ENCODE measurements at regions not wholly inside any gene's neighbourhood (a gene's known extent, or its start where the extent isn't known, plus 50 kb on each side); places are given as distances from the start of the nearest gene placed in this dataset.
A peak's percentile ranks its signal among the peaks of the same experiment; 100 is the strongest.

DNA sequence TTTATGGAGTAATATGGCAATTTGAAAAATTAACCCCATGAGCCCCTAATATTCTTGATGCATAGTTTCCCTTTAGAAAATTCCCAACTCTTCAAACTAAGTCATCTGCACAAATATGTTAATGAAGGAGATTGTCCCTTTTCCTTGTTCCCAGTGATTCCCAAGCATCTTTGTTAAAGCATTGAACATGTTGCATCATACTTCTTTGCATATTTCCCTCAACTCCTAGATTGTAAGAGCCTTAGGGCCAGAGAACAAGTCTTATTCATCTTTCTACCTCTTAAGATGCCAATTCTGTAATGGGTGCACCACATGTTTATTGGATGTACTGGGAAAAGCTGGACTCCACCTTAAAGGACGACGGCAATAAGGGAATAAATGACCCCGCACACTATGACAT lies 223.4 kb downstream of the PLK2 start:
- DNase-seq (ENCODE audit: low read depth in 1 of 2, low spot score in 2 of 2) (no peak), FAIRE-seq (no peak)
- no peak overlapping the region for H3K27ac ChIP-seq (ENCODE audit: low read depth, low read length)
- ChIA-PET CTCF (ENCODE audit: partially characterized antibody) (no interaction called here), POLR2A (ENCODE audit: partially characterized antibody) (no interaction called here)
- H2AK5ac ChIP-seq (ENCODE audit: low read depth, low read length) = no peak overlapping the region
- no peaks in the 10 kb centered on the region for H3K9me3 ChIP-seq (ENCODE audit: insufficient read depth in 2 of 2, low read depth in 1 of 2, low read length in 1 of 2)
- H3K14ac ChIP-seq (ENCODE audit: insufficient read length) = no peak overlapping the region
- no peak overlapping the region for H3K56ac ChIP-seq (replicated peaks; ENCODE audit: insufficient read length, low read depth, low read length)
- 95% methylated on average over 3 of the region's 3 CpGs; no CpG with 5 or more reads in 1 of the 2 experiments for WGBS, 2 experiments (ENCODE audit: extremely low coverage in 1 of 2, insufficient coverage in 1 of 2, insufficient read length in 1 of 2, insufficient replicate concordance in 2 of 2, low coverage in 1 of 2, low lambda C conversion rate in 2 of 2, missing lambda C conversion rate in 1 of 2)
- H2AFZ ChIP-seq (ENCODE audit: low read length) = no peak overlapping the region
- H3K79me2 ChIP-seq (ENCODE audit: control insufficient read depth in 1 of 2, insufficient read depth in 2 of 2, low read length in 2 of 2) = no peaks in the 10 kb centered on the region
- H3K18ac ChIP-seq (ENCODE audit: extremely low read depth, low read length) = no peak overlapping the region
- H3K4me2 ChIP-seq (ENCODE audit: insufficient read depth in 1 of 2, low read depth in 2 of 2, low read length in 2 of 2) = no peak overlapping the region
- no peaks in the 10 kb centered on the region for H3K79me1 ChIP-seq (ENCODE audit: low read depth, low read length)
- H2BK120ac ChIP-seq (replicated peaks; ENCODE audit: low read depth, low read length) = no peak overlapping the region
- H3K4me3 ChIP-seq (ENCODE audit: extremely low read depth in 1 of 4, insufficient read depth in 2 of 4, low read depth in 3 of 4, low read length in 4 of 4) = no peak overlapping the region
- TF ChIP-seq CEBPB (IDR thresholded peaks at IDR 0.05; ENCODE audit: low read depth, low read length) (peak; percentile 53), GTF2F1 (IDR thresholded peaks at IDR 0.05; ENCODE audit: borderline replicate concordance, low read depth, low read length) (no peak)
- no peak overlapping the region for H2BK12ac ChIP-seq (ENCODE audit: low read depth, low read length)
- H4K20me1 ChIP-seq (replicated peaks in 1 of 2; ENCODE audit: control insufficient read depth in 1 of 2, insufficient read depth in 2 of 2, low read length in 2 of 2) = no peaks in the 10 kb centered on the region
- H3K27me3 ChIP-seq (replicated peaks in 1 of 4; ENCODE audit: control insufficient read depth in 3 of 4, extremely low read depth in 1 of 4, insufficient read depth in 3 of 4, low read length in 3 of 4) = no peaks in the 10 kb centered on the region
- no peaks in the 10 kb centered on the region for H3K23me2 ChIP-seq (ENCODE audit: low read depth, low read length)
- no peak overlapping the region for H3K9ac ChIP-seq (replicated peaks in 1 of 4; ENCODE audit: extremely low read depth in 1 of 4, low read depth in 3 of 4, low read length in 3 of 4)
- no peak overlapping the region for H2BK5ac ChIP-seq (ENCODE audit: low read depth, low read length)
- H4K8ac ChIP-seq (ENCODE audit: extremely low read depth, insufficient read depth, low read length) = no peak overlapping the region
- H3K4me1 ChIP-seq (replicated peaks in 1 of 4; ENCODE audit: control insufficient read depth in 3 of 4, insufficient read depth in 4 of 4, low read length in 3 of 4) = no peaks in the 10 kb centered on the region
- H3K4ac ChIP-seq (replicated peaks; ENCODE audit: insufficient read length, low read depth, low read length) = no peak overlapping the region
- no peak overlapping the region for H2BK15ac ChIP-seq (ENCODE audit: low read length)
- no peak overlapping the region for H4K5ac ChIP-seq (ENCODE audit: insufficient read length, low read depth, low read length)
- no peak overlapping the region for H3K23ac ChIP-seq (ENCODE audit: insufficient read length)
- H2BK20ac ChIP-seq (ENCODE audit: low read length) = no peak overlapping the region
- H4K91ac ChIP-seq (replicated peaks; ENCODE audit: insufficient read length, low read length) = no peak overlapping the region
- no peaks in the 10 kb centered on the region for H3K36me3 ChIP-seq (ENCODE audit: control insufficient read depth in 2 of 4, insufficient read depth in 4 of 4, low read length in 3 of 4)

Measured in H1 (cell line).